ENCODE measurements at regions not wholly inside any gene's neighbourhood (a gene's known extent, or its start where the extent isn't known, plus 50 kb on each side); places are given as distances from the start of the nearest gene placed in this dataset.

- Histone ChIP-seq H3K4me3 (replicated peaks in 1 of 3; ENCODE audit: insufficient read depth in 1 of 3, low read depth in 2 of 3, low read length in 3 of 3) (no peak overlapping the region), H3K27ac (ENCODE audit: extremely low read length, insufficient read depth, low read length) (no peak overlapping the region), H3K79me2 (ENCODE audit: insufficient read depth, low read length) (no peaks in the 10 kb centered on the region), H4K20me1 (ENCODE audit: insufficient read depth, low read length) (no peaks in the 10 kb centered on the region), H2AFZ (ENCODE audit: low read length) (no peak overlapping the region), H3K27me3 (ENCODE audit: control insufficient read depth in 1 of 2, insufficient read depth in 2 of 2, low read length in 2 of 2) (no peaks in the 10 kb centered on the region; a peak in 1 of 5 replicates), H3K9ac (ENCODE audit: insufficient read depth, low read depth, low read length) (no peak overlapping the region), H3K36me3 (replicated peaks in 1 of 2; ENCODE audit: control insufficient read depth in 1 of 2, insufficient read depth in 2 of 2, low read length in 2 of 2) (no peaks in the 10 kb centered on the region), H3K4me1 (ENCODE audit: insufficient read depth, low read length) (peaks cover 12% of the 10 kb centered on the region; the same call in 1 of the 2 replicates), H3K4me2 (ENCODE audit: low read depth, low read length) (no peak overlapping the region), H3K9me3 (ENCODE audit: low read length) (no peaks in the 10 kb centered on the region)
- BruUV-seq (replicated peaks), result no TSS peak
- ChIA-PET CTCF (ENCODE audit: low intra/inter-chr PET ratio, low total read pairs) (no interaction called here), POLR2A (no interaction called here)
- in situ Hi-C loops (cut with HindIII; ENCODE audit: extremely low pct_ligation_motif_present, low pct_unique_long_range_greater_than_20kb), result no loop called here
- 34% methylated on average over 5 of the region's 7 CpGs for WGBS (ENCODE audit: low lambda C conversion rate)
- peak; percentile 55 for ATAC-seq
- TF ChIP-seq ZSCAN12 (CRISPR knock-in tag; IDR thresholded peaks at IDR 0.05), result no peak
- no peak for TF ChIP-seq ZNF276 (CRISPR knock-in tag; IDR thresholded peaks at IDR 0.05; ENCODE audit: low read depth)
- no peak for TF ChIP-seq ZXDC (CRISPR knock-in tag; IDR thresholded peaks at IDR 0.05)
- no peak for TF ChIP-seq HNRNPLL (IDR thresholded peaks at IDR 0.05; ENCODE audit: low read depth, low read length, poor library complexity, severe bottlenecking)
- TF ChIP-seq POLR2AphosphoS2 (IDR thresholded peaks at IDR 0.05; ENCODE audit: low read depth, low read length), result no peak
- TF ChIP-seq PATZ1 (CRISPR knock-in tag; IDR thresholded peaks at IDR 0.05), result no peak
- no peak for TF ChIP-seq SALL1 (CRISPR knock-in tag; IDR thresholded peaks at IDR 0.05)
- TF ChIP-seq CTCF (CRISPR knock-in tag; IDR thresholded peaks at IDR 0.05), result peak; percentile 30
- TF ChIP-seq ZNF382 (CRISPR knock-in tag; IDR thresholded peaks at IDR 0.05; ENCODE audit: borderline replicate concordance), result no peak
- TF ChIP-seq ZNF18 (CRISPR knock-in tag; IDR thresholded peaks at IDR 0.05; ENCODE audit: insufficient replicate concordance), result no peak
- TF ChIP-seq ZNF768 (CRISPR knock-in tag; IDR thresholded peaks at IDR 0.05), result peak; percentile 72; the same call in 1 of the 2 replicates
- DNase-seq (ENCODE audit: low spot score), result no peak
- no peak for FAIRE-seq
- intact Hi-C loops (cut with micrococcal nuclease; ENCODE audit: unreplicated experiment), result loop anchor here (10.0 kb wide), 2 partner anchors 272 to 418 kb away; partner anchors contain the start of gene NKX3-2
Observed at GRCh38 chr4:13126976-13127910, 356.9 kb downstream of the RAB28 start.

Measured in HepG2 (cell line).